HepG2 (cell line): ENCODE measurements at regions not wholly inside any gene's neighbourhood (a gene's known extent, or its start where the extent isn't known, plus 50 kb on each side); places are given as distances from the start of the nearest gene placed in this dataset.

Experiments used
- ATAC-seq: fragments of 200-7000 bp; cut with Tn5 transposase; 3 replicates; pipeline ENCODE4 v1.9.1; 2020; ENCODE audit warnings: mild to moderate bottlenecking, moderate library complexity
- BruUV-seq: library from RNA; stranded (reverse); fragments of 400-500 nt; replicated peaks from 2 replicates; lab custom pipeline; 2021; lab: Mats Ljungman, UMichigan
- CTCF ChIA-PET: fragments of 300-600 bp; formaldehyde crosslinking; extraction: SDS; loops from one replicate; lab custom pipeline; 2021; ENCODE audit warnings: low total read pairs, inconsistent platforms, low intra/inter-chr PET ratio; lab: Yijun Ruan, JAX
- POLR2A ChIA-PET: fragments of 350-600 bp; sonication (Branson Sonifier 250); formaldehyde crosslinking; loops from one replicate; lab custom pipeline; 2020; ENCODE audit warnings: antibody characterized with exemption, inconsistent platforms; lab: Yijun Ruan, JAX
- DNase-seq: peaks from one replicate; pipeline ENCODE4 v3.0.0-alpha.2; 2015; ENCODE audit warnings: low spot score
- FAIRE-seq: peaks from 3 replicates; lab custom pipeline; 2011; peaks lifted over from hg19 to GRCh38; lab: Jason Lieb, UNC
- H2AFZ ChIP-seq: one replicate; pipeline ENCODE4 v1.6.1; 2011; ENCODE audit warnings: low read length, inconsistent platforms
- H3K27ac ChIP-seq: fragments of 300-600 bp; 3 replicates; pipeline ENCODE4 v1.8.0; 2011; ENCODE audit warnings: mixed run types, mild to moderate bottlenecking, mixed read lengths, low read length, inconsistent platforms; ENCODE audit not compliant: insufficient read depth; ENCODE audit errors: extremely low read length
- H3K27me3 ChIP-seq, 2 experiments: fragments of 200-600 bp in 1 of 2; 2 replicates in 1 of 2; 3 replicates in 1 of 2; pipeline versions ENCODE4 v1.6.0 to v1.8.0; 2011; ENCODE audit warnings: low read length in 2 of 2, mild to moderate bottlenecking in 2 of 2, moderate library complexity in 2 of 2, inconsistent platforms in 1 of 2; ENCODE audit not compliant: insufficient read depth in 2 of 2, control insufficient read depth in 1 of 2
- H3K36me3 ChIP-seq, 2 experiments: fragments of 200-600 bp in 1 of 2; replicated peaks in 1 of 2; 2 replicates in 1 of 2; 3 replicates in 1 of 2; pipeline versions ENCODE4 v1.5.1 to v1.8.0; 2011; ENCODE audit warnings: low read length in 2 of 2, inconsistent platforms in 1 of 2; ENCODE audit not compliant: insufficient read depth in 2 of 2, control insufficient read depth in 1 of 2
- H3K4me1 ChIP-seq: 2 replicates; pipeline ENCODE4 v1.5.1; 2012; ENCODE audit warnings: low read length, inconsistent platforms; ENCODE audit not compliant: insufficient read depth
- H3K4me2 ChIP-seq: 2 replicates; pipeline ENCODE4 v1.6.0; 2011; ENCODE audit warnings: low read depth, low read length, inconsistent platforms
- H3K4me3 ChIP-seq, 3 experiments: fragments of 200-600 bp in 1 of 3; sonication (generic), shearing (Covaris generic) in 1 of 3; replicated peaks in 1 of 3; 2 replicates each; pipeline ENCODE4 v1.5.1; 2011 to 2016; ENCODE audit warnings: low read length in 3 of 3, inconsistent platforms in 2 of 3, low read depth in 2 of 3, mild to moderate bottlenecking in 2 of 3, control low read depth in 1 of 3, mixed read lengths in 1 of 3; ENCODE audit not compliant: insufficient read depth in 1 of 3
- H3K79me2 ChIP-seq: one replicate; pipeline ENCODE4 v1.6.1; 2011; ENCODE audit warnings: low read length, inconsistent platforms; ENCODE audit not compliant: insufficient read depth
- H3K9ac ChIP-seq: 2 replicates; pipeline ENCODE4 v1.6.0; 2011; ENCODE audit warnings: mild to moderate bottlenecking, low read depth, low read length, inconsistent platforms; ENCODE audit not compliant: insufficient read depth
- H3K9me3 ChIP-seq: 2 replicates; pipeline ENCODE4 v1.5.1; 2012; ENCODE audit warnings: mild to moderate bottlenecking, low read length
- H4K20me1 ChIP-seq: 2 replicates; pipeline ENCODE4 v1.6.0; 2011; ENCODE audit warnings: inconsistent platforms, mild to moderate bottlenecking, low read length, moderate library complexity; ENCODE audit not compliant: insufficient read depth
- ATAD3A ChIP-seq: sonication (generic); formaldehyde crosslinking; IDR thresholded peaks from 2 replicates; pipeline ENCODE4 v1.4.0; 2020; ENCODE audit warnings: missing genetic modification reagents
- CREM ChIP-seq, 2 experiments: sonication (generic) in 1 of 2; formaldehyde crosslinking in 1 of 2; IDR thresholded peaks; 2 replicates each; pipeline versions ENCODE4 v1.4.0 to v1.6.1; 2016 to 2020; ENCODE audit warnings: antibody characterized with exemption in 1 of 2, mild to moderate bottlenecking in 1 of 2, missing genetic modification reagents in 1 of 2
- EP300 ChIP-seq, 3 experiments: sonication (generic) in 1 of 3; formaldehyde crosslinking in 1 of 3; IDR thresholded peaks; 2 replicates each; pipeline versions ENCODE4 v1.5.1 to v1.6.1; 2011 to 2020; ENCODE audit warnings: low read depth in 2 of 3, low read length in 2 of 3, borderline replicate concordance in 1 of 3, improper control_type of control experiment in 1 of 3, mild to moderate bottlenecking in 1 of 3, missing genetic modification reagents in 1 of 3, moderate library complexity in 1 of 3
- GZF1 ChIP-seq: sonication (generic); formaldehyde crosslinking; IDR thresholded peaks from 2 replicates; pipeline ENCODE4 v1.5.1; 2020; ENCODE audit warnings: mild to moderate bottlenecking, missing genetic modification reagents
- KLF9 ChIP-seq: IDR thresholded peaks from 2 replicates; pipeline ENCODE4 v1.6.1; 2016; ENCODE audit warnings: low read depth
- MBD4 ChIP-seq: IDR thresholded peaks from 2 replicates; pipeline ENCODE4 v1.6.1; 2012; ENCODE audit warnings: low read length, inconsistent platforms, borderline replicate concordance
- NFRKB ChIP-seq: fragments of 450-650 bp; IDR thresholded peaks from 2 replicates; pipeline ENCODE4 v1.6.1; 2017
- ONECUT2 ChIP-seq: sonication (generic); formaldehyde crosslinking; IDR thresholded peaks from 2 replicates; pipeline ENCODE4 v1.4.0; 2020; ENCODE audit warnings: missing genetic modification reagents
- RFX3 ChIP-seq: IDR thresholded peaks from 2 replicates; pipeline ENCODE4 v1.6.1; 2016; ENCODE audit warnings: missing biosample characterization, missing genetic modification reagents
- RNF2 ChIP-seq: fragments of 450-650 bp; conservative IDR thresholded peaks from 2 replicates; pipeline ENCODE4 v1.6.1; 2016; ENCODE audit warnings: low read depth
- SMAD1 ChIP-seq: sonication (generic); formaldehyde crosslinking; IDR thresholded peaks from 2 replicates; pipeline ENCODE4 v1.4.0; 2020; ENCODE audit warnings: missing genetic modification reagents, low read depth, mild to moderate bottlenecking, borderline replicate concordance
- ZFP36 ChIP-seq: fragments of 150-350 bp; IDR thresholded peaks from 2 replicates; pipeline ENCODE4 v1.6.1; 2018; ENCODE audit warnings: borderline replicate concordance, low read length, low read depth; ENCODE audit not compliant: partially characterized antibody
- ZNF263 ChIP-seq: sonication (generic); formaldehyde crosslinking; IDR thresholded peaks from 2 replicates; pipeline ENCODE4 v1.4.0; 2020; ENCODE audit warnings: missing genetic modification reagents
- ZNF83 ChIP-seq: sonication (generic); formaldehyde crosslinking; IDR thresholded peaks from 2 replicates; pipeline ENCODE4 v1.4.0; 2020; ENCODE audit warnings: missing genetic modification reagents, mild to moderate bottlenecking, borderline replicate concordance
- ZSCAN21 ChIP-seq: sonication (generic); formaldehyde crosslinking; IDR thresholded peaks from 2 replicates; pipeline ENCODE4 v1.8.0; 2022; ENCODE audit warnings: mild to moderate bottlenecking, missing genetic modification reagents, moderate library complexity, borderline replicate concordance
- WGBS: methylation state at CpG from one replicate; pipeline ENCODE4 v1.1.6; 2017; ENCODE audit warnings: low lambda C conversion rate; 5-methylcytosine and 5-hydroxymethylcytosine counted together
- in situ Hi-C: cut with HindIII; loops from 2 replicates; pipeline ENCODE4 v1.10.0; 2017; ENCODE audit warnings: low pct_unique_long_range_greater_than_20kb; ENCODE audit not compliant: extremely low pct_ligation_motif_present
- intact Hi-C: fragments of 100-400 bp; cut with micrococcal nuclease; formaldehyde crosslinking; loops from one replicate; pipeline ENCODE4 v1.10.0; 2022; ENCODE audit not compliant: unreplicated experiment
- TF ChIP-seq, protein P1 (sequence below): sonication (generic); formaldehyde crosslinking; IDR thresholded peaks from 2 replicates; pipeline ENCODE4 v1.5.1; 2020; ENCODE audit warnings: mild to moderate bottlenecking, missing genetic modification reagents, moderate library complexity

DNA sequence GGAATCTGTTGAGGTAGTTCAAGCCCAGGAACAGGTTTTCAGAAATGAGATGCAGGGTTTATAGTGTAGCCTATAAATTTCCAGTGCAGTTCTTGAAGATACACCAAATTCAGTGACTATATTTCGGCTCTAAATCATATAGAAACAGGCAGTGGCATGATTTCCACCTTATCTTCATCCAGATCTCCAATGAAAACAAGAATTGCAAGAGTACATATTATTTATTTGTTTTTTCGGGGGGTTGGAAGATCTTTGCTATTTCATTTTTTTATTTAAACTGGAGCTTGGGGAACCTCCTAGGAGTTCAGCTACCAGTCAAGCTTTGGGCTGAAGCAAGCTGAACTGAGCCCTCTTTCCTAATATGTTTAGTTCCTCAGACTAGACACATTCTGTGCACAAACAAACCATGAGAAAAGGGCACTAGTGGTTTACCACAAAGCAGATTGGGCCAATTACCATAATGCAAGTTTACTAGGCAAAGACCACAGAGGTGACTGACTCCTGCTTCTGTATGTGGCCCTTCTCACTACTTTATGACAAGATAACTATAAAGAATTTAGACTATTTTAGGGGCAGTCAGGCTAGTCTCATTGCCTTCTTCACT, 68.5 kb downstream of the RGS2 start:
- no peak for FAIRE-seq
- in situ Hi-C loops: no loop called here

DNA sequence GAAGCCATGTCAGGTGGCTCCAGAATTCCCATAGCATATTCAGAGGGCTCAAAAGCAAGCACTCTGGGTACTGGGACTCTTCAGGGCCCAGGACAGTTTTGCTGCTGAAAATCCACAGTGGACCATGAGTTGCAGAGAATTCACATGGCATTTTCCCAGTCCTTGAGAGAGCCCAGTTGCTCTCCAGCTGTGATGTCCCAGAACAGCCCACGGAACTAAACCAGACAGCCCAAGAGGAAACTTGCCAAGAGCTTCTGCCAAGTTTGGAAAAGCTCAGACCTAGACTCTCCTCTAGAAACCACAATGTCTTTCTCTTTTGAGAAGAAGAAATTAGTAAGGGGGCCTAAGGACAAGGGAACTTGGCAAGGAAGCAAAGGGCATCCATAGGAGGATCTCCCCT, 69.4 kb downstream of the RGS2 start:
- Histone ChIP-seq H3K79me2 (no peaks in the 10 kb centered on the region), H3K9ac (no peak overlapping the region), H3K36me3 (no peaks in the 10 kb centered on the region), H3K4me3 (no peak overlapping the region), H4K20me1 (no peaks in the 10 kb centered on the region), H3K27me3 (no peaks in the 10 kb centered on the region), H3K4me1 (no peaks in the 10 kb centered on the region), H2AFZ (no peak overlapping the region), H3K4me2 (no peak overlapping the region), H3K9me3 (no peaks in the 10 kb centered on the region), H3K27ac (no peak overlapping the region)
- intact Hi-C loops: no loop called here
- BruUV-seq: no TSS peak
- no peak for DNase-seq
- POLR2A ChIA-PET: no interaction called here
- WGBS: no CpG with 5 or more reads among the region's 1 CpG
- in situ Hi-C loops: no loop called here
- CTCF ChIA-PET: no interaction called here
- ATAC-seq: no peak
- FAIRE-seq: no peak
- TF ChIP-seq, protein P1, sequence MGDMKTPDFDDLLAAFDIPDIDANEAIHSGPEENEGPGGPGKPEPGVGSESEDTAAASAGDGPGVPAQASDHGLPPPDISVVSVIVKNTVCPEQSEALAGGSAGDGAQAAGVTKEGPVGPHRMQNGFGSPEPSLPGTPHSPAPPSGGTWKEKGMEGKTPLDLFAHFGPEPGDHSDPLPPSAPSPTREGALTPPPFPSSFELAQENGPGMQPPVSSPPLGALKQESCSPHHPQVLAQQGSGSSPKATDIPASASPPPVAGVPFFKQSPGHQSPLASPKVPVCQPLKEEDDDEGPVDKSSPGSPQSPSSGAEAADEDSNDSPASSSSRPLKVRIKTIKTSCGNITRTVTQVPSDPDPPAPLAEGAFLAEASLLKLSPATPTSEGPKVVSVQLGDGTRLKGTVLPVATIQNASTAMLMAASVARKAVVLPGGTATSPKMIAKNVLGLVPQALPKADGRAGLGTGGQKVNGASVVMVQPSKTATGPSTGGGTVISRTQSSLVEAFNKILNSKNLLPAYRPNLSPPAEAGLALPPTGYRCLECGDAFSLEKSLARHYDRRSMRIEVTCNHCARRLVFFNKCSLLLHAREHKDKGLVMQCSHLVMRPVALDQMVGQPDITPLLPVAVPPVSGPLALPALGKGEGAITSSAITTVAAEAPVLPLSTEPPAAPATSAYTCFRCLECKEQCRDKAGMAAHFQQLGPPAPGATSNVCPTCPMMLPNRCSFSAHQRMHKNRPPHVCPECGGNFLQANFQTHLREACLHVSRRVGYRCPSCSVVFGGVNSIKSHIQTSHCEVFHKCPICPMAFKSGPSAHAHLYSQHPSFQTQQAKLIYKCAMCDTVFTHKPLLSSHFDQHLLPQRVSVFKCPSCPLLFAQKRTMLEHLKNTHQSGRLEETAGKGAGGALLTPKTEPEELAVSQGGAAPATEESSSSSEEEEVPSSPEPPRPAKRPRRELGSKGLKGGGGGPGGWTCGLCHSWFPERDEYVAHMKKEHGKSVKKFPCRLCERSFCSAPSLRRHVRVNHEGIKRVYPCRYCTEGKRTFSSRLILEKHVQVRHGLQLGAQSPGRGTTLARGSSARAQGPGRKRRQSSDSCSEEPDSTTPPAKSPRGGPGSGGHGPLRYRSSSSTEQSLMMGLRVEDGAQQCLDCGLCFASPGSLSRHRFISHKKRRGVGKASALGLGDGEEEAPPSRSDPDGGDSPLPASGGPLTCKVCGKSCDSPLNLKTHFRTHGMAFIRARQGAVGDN: no peak
- TF ChIP-seq CREM (IDR thresholded peaks at IDR 0.05) (no peak), CREM (CRISPR knock-in tag; IDR thresholded peaks at IDR 0.05) (no peak), ZFP36 (no peak), ONECUT2 (CRISPR knock-in tag) (no peak), MBD4 (no peak), ZSCAN21 (no peak), RNF2 (no peak), NFRKB (no peak), ATAD3A (CRISPR knock-in tag) (no peak), ZNF263 (CRISPR knock-in tag) (no peak), GZF1 (CRISPR knock-in tag) (no peak), SMAD1 (CRISPR knock-in tag) (no peak), EP300 (IDR thresholded peaks at IDR 0.05; ENCODE audit: low read depth in 2 of 2, low read length in 2 of 2) (no peak), EP300 (CRISPR knock-in tag; IDR thresholded peaks at IDR 0.05; ENCODE audit: borderline replicate concordance) (no peak), ZNF83 (CRISPR knock-in tag) (no peak)

More for the DNA sequence above, 68.5 kb downstream of the RGS2 start:
- POLR2A ChIA-PET: no interaction called here
- Histone ChIP-seq H4K20me1 (no peaks in the 10 kb centered on the region), H3K9ac (no peak overlapping the region), H3K9me3 (no peaks in the 10 kb centered on the region), H3K4me3 (no peak overlapping the region), H3K36me3 (no peaks in the 10 kb centered on the region), H3K79me2 (no peaks in the 10 kb centered on the region), H3K27ac (no peak overlapping the region), H2AFZ (no peak overlapping the region), H3K4me2 (no peak overlapping the region), H3K27me3 (no peaks in the 10 kb centered on the region; a peak in 1 of 5 replicates), H3K4me1 (no peaks in the 10 kb centered on the region)
- TF ChIP-seq RFX3 (CRISPR knock-in tag) (no peak), KLF9 (no peak)
- 4% methylated on average over 2 of the region's 2 CpGs for WGBS
- ATAC-seq (no peak), DNase-seq (no peak)
- BruUV-seq: no TSS peak
- intact Hi-C loops: no loop called here
- CTCF ChIA-PET: no interaction called here
